NCI-H2171 treated with DMSO at 0.1 percent for 48 hours (cell line): ENCODE measurements at regions not wholly inside any gene's neighbourhood (a gene's known extent, or its start where the extent isn't known, plus 50 kb on each side); places are given as distances from the start of the nearest gene placed in this dataset.
"Not testable (repeated sequence)": the region's sequence is repeated elsewhere in the genome, so short reads cannot be mapped to it uniquely, and the experiment has no call there.

Source experiments
- DNase-seq: peaks from one replicate; lab custom pipeline; 2025; lab: John Stamatoyannopoulos, UW

GRCh38 chr13:112145551-112146360 is 78.8 kb downstream of the SOX1 start:
- no peak for DNase-seq

GRCh38 chr13:112150352-112150751 is 83.4 kb downstream of the SOX1 start:
- no peak for DNase-seq

- no peak for DNase-seq
Observed at GRCh38 chr13:112152846-112153245, 85.9 kb downstream of the SOX1 start.

GRCh38 chr13:112153364-112153763 is 86.4 kb downstream of the SOX1 start:
- DNase-seq = no peak

GRCh38 chr13:112153846-112154245 is 86.9 kb downstream of the SOX1 start:
- DNase-seq = no peak

- DNase-seq = no peak
Observed at GRCh38 chr13:112154301-112155060, 87.5 kb downstream of the SOX1 start.

GRCh38 chr13:112158961-112159360 is 92.0 kb downstream of the SOX1 start:
- no peak for DNase-seq

GRCh38 chr13:112159575-112160547 is 92.9 kb downstream of the SOX1 start:
- DNase-seq = no peak

- no peak for DNase-seq
Observed at GRCh38 chr13:112160558-112160957, 93.6 kb downstream of the SOX1 start.

- no peak for DNase-seq
Observed at GRCh38 chr13:112161521-112162301, 94.8 kb downstream of the SOX1 start.

- not testable (repeated sequence) for DNase-seq
Observed at GRCh38 chr13:112163691-112164660, 97.0 kb downstream of the SOX1 start.

- no peak for DNase-seq
Observed at GRCh38 chr13:112165712-112166111, 98.8 kb downstream of the SOX1 start.

- DNase-seq = no peak
Observed at GRCh38 chr13:112168761-112169160, 101.8 kb downstream of the SOX1 start.

GRCh38 chr13:112169941-112170822 is 103.2 kb downstream of the SOX1 start:
- DNase-seq = no peak

GRCh38 chr13:112170823-112171569 is 104.0 kb downstream of the SOX1 start:
- no peak for DNase-seq

- no peak for DNase-seq
Observed at GRCh38 chr13:112171570-112171965, 104.6 kb downstream of the SOX1 start.

GRCh38 chr13:112172017-112172416 is 105.1 kb downstream of the SOX1 start:
- no peak for DNase-seq

- no peak for DNase-seq
Observed at GRCh38 chr13:112172641-112173251, 105.8 kb downstream of the SOX1 start.
